ENCODE measurements at regions not wholly inside any gene's neighbourhood (a gene's known extent, or its start where the extent isn't known, plus 50 kb on each side); places are given as distances from the start of the nearest gene placed in this dataset.

DNA sequence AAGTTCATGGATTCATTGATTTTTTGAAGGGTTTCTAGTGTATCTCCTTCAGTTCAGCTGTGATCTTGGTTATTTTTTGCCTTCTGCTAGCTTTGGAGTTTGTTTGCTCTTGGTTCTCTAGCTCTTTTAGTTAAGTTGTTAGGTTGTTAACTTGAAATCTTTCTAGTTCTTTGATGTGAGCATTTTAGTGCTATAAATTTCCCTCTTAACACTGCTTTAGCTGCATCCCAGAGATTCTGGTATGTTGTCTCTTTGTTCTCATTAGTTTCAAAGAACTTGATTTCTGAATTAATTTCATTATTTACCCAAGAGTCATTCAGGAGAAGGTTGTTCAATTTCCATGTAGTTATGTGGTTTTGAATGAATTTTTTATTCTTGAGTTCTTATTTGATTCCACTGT lies 210.6 kb downstream of the IRS1 start (continued):
- TF ChIP-seq, protein P1, sequence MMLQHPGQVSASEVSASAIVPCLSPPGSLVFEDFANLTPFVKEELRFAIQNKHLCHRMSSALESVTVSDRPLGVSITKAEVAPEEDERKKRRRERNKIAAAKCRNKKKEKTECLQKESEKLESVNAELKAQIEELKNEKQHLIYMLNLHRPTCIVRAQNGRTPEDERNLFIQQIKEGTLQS (IDR thresholded peaks at IDR 0.05), result no peak
- TF ChIP-seq, protein P2, sequence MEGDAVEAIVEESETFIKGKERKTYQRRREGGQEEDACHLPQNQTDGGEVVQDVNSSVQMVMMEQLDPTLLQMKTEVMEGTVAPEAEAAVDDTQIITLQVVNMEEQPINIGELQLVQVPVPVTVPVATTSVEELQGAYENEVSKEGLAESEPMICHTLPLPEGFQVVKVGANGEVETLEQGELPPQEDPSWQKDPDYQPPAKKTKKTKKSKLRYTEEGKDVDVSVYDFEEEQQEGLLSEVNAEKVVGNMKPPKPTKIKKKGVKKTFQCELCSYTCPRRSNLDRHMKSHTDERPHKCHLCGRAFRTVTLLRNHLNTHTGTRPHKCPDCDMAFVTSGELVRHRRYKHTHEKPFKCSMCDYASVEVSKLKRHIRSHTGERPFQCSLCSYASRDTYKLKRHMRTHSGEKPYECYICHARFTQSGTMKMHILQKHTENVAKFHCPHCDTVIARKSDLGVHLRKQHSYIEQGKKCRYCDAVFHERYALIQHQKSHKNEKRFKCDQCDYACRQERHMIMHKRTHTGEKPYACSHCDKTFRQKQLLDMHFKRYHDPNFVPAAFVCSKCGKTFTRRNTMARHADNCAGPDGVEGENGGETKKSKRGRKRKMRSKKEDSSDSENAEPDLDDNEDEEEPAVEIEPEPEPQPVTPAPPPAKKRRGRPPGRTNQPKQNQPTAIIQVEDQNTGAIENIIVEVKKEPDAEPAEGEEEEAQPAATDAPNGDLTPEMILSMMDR (IDR thresholded peaks at IDR 0.05; ENCODE audit: low read depth, low read length, missing input control), result no peak
- TF ChIP-seq HNF4G (IDR thresholded peaks at IDR 0.05) (no peak), EGR1 (IDR thresholded peaks at IDR 0.05; ENCODE audit: low read depth in 2 of 2) (no peak), RAD21 (IDR thresholded peaks at IDR 0.05) (no peak)

DNA sequence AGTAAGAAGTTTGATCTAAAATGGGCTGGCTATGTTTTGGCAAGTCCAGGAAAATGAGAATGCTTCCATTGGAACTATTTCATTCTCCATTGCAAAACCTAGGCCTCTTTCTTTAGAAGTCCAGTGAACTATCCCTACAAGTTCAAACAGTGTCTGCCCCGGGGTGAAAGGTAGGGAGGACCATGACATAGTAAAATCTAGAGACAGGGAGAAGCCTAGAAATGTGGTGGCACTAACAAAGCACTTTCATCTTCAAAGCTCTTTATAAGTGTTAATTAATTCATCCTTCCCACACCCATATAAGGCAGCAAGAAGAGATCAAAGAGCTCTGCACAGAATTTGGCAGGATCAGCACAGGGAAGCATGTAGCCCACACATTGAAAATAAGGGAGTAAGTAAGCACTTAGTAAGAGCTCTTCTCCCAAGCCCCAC lies 214.5 kb downstream of the IRS1 start:
- 40% methylated on average over 1 of the region's 1 CpG for whole genome bisulfite sequencing
- DNase-seq (ENCODE audit: low spot score), result no peak
- H3K4me3 ChIP-seq (ENCODE audit: low read depth in 1 of 3, low read length in 3 of 3), result no peak overlapping the region
- peaks cover 0 to 3% (median 0%) of the 10 kb centered on the region in 4 donors for H3K4me1 ChIP-seq (ENCODE audit: control insufficient read depth in 4 of 4, insufficient read depth in 4 of 4, low read length in 3 of 4)
- H3K36me3 ChIP-seq (ENCODE audit: control insufficient read depth in 4 of 4, insufficient read depth in 3 of 4, low read depth in 1 of 4, low read length in 3 of 4), result no peaks in the 10 kb centered on the region
- H3K27ac ChIP-seq (ENCODE audit: low read depth in 1 of 2, low read length in 2 of 2), result peak overlapping the region in 1 of 2 donors; percentile 30
- no peak for TF ChIP-seq EGR1 (IDR thresholded peaks at IDR 0.05; ENCODE audit: low read depth in 2 of 2)
- TF ChIP-seq, protein P3, sequence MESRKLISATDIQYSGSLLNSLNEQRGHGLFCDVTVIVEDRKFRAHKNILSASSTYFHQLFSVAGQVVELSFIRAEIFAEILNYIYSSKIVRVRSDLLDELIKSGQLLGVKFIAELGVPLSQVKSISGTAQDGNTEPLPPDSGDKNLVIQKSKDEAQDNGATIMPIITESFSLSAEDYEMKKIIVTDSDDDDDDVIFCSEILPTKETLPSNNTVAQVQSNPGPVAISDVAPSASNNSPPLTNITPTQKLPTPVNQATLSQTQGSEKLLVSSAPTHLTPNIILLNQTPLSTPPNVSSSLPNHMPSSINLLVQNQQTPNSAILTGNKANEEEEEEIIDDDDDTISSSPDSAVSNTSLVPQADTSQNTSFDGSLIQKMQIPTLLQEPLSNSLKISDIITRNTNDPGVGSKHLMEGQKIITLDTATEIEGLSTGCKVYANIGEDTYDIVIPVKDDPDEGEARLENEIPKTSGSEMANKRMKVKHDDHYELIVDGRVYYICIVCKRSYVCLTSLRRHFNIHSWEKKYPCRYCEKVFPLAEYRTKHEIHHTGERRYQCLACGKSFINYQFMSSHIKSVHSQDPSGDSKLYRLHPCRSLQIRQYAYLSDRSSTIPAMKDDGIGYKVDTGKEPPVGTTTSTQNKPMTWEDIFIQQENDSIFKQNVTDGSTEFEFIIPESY (IDR thresholded peaks at IDR 0.05), result peak; percentile 22
- TF ChIP-seq FOXA1 (IDR thresholded peaks at IDR 0.05), result no peak
- TF ChIP-seq SP1 (IDR thresholded peaks at IDR 0.05), result peak; percentile 69
- TF ChIP-seq, protein P4, sequence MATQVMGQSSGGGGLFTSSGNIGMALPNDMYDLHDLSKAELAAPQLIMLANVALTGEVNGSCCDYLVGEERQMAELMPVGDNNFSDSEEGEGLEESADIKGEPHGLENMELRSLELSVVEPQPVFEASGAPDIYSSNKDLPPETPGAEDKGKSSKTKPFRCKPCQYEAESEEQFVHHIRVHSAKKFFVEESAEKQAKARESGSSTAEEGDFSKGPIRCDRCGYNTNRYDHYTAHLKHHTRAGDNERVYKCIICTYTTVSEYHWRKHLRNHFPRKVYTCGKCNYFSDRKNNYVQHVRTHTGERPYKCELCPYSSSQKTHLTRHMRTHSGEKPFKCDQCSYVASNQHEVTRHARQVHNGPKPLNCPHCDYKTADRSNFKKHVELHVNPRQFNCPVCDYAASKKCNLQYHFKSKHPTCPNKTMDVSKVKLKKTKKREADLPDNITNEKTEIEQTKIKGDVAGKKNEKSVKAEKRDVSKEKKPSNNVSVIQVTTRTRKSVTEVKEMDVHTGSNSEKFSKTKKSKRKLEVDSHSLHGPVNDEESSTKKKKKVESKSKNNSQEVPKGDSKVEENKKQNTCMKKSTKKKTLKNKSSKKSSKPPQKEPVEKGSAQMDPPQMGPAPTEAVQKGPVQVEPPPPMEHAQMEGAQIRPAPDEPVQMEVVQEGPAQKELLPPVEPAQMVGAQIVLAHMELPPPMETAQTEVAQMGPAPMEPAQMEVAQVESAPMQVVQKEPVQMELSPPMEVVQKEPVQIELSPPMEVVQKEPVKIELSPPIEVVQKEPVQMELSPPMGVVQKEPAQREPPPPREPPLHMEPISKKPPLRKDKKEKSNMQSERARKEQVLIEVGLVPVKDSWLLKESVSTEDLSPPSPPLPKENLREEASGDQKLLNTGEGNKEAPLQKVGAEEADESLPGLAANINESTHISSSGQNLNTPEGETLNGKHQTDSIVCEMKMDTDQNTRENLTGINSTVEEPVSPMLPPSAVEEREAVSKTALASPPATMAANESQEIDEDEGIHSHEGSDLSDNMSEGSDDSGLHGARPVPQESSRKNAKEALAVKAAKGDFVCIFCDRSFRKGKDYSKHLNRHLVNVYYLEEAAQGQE (IDR thresholded peaks at IDR 0.05), result peak; percentile 30
- peak; percentile 92 for TF ChIP-seq RXRA (IDR thresholded peaks at IDR 0.05)
- TF ChIP-seq, protein P2 (IDR thresholded peaks at IDR 0.05; ENCODE audit: low read depth, low read length, missing input control), result no peak
- no peak for TF ChIP-seq FOXA2 (IDR thresholded peaks at IDR 0.05)
- no peak for TF ChIP-seq NR2F2 (IDR thresholded peaks at IDR 0.05)
- TF ChIP-seq, protein P5, sequence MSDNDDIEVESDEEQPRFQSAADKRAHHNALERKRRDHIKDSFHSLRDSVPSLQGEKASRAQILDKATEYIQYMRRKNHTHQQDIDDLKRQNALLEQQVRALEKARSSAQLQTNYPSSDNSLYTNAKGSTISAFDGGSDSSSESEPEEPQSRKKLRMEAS (IDR thresholded peaks at IDR 0.05), result peak; percentile 25
- peak; percentile 87 to 89 for TF ChIP-seq HNF4A (conservative IDR thresholded peaks at IDR 0.05)
- TF ChIP-seq, protein P1 (IDR thresholded peaks at IDR 0.05), result no peak
- peak; percentile 52 to 60 for TF ChIP-seq RAD21 (IDR thresholded peaks at IDR 0.05)
- no peak for TF ChIP-seq GABPA (IDR thresholded peaks at IDR 0.05 in 1 of 2, conservative IDR thresholded peaks at IDR 0.05 in 1 of 2)
- peak; percentile 28 for TF ChIP-seq HNF4G (IDR thresholded peaks at IDR 0.05)
- no peak for TF ChIP-seq TAF1 (conservative IDR thresholded peaks at IDR 0.05)
- peak in 1 of 2 donors; percentile 38 for TF ChIP-seq JUND (IDR thresholded peaks at IDR 0.05)
- TF ChIP-seq YY1 (IDR thresholded peaks at IDR 0.05), result peak; percentile 79
- no peaks in the 10 kb centered on the region for H3K9me3 ChIP-seq (ENCODE audit: control insufficient read depth in 4 of 4, low read length in 3 of 4)
- H3K27me3 ChIP-seq (ENCODE audit: control insufficient read depth in 4 of 4, insufficient read depth in 4 of 4, low read length in 3 of 4), result no peaks in the 10 kb centered on the region
- no peak overlapping the region for H3K9ac ChIP-seq (ENCODE audit: low read depth in 1 of 2, low read length in 2 of 2)

All from liver (tissue), 8 donors.